ENCODE measurements at regions not wholly inside any gene's neighbourhood (a gene's known extent, or its start where the extent isn't known, plus 50 kb on each side); places are given as distances from the start of the nearest gene placed in this dataset.

DNA sequence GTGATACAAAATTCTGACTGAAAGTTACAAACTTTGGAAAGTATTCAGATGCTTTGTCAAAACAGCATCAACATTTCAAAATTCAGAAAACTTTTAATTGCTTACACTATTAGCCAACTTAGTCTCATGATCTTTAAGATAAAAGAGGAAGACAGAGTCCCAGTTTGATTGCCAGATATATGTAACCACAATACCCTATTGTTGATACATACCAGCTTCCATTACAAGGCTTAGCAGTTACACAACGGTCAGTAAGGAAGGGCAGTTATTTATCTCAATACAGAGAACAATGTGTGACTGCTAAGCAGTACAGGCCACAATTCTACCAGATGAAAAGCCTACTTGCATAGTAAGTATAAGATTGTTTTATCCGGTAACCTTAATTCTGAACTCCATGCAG lies 138.4 kb downstream of the SPANXN3 start:
- Histone ChIP-seq H3K4me3 (ENCODE audit: extremely low read depth in 1 of 4, insufficient read depth in 2 of 4, low read depth in 3 of 4, low read length in 4 of 4) (no peak overlapping the region), H3K23me2 (ENCODE audit: low read depth, low read length) (no peaks in the 10 kb centered on the region), H3K79me1 (ENCODE audit: low read depth, low read length) (no peaks in the 10 kb centered on the region), H2BK5ac (ENCODE audit: low read depth, low read length) (no peak overlapping the region), H3K9me3 (ENCODE audit: insufficient read depth in 2 of 2, low read depth in 1 of 2, low read length in 1 of 2) (no peaks in the 10 kb centered on the region), H3K79me2 (ENCODE audit: control insufficient read depth in 1 of 2, insufficient read depth in 2 of 2, low read length in 2 of 2) (no peaks in the 10 kb centered on the region), H3K56ac (replicated peaks; ENCODE audit: insufficient read length, low read depth, low read length) (no peak overlapping the region), H3K14ac (ENCODE audit: insufficient read length) (no peak overlapping the region), H3K18ac (ENCODE audit: extremely low read depth, low read length) (no peak overlapping the region), H3K9ac (replicated peaks in 1 of 4; ENCODE audit: extremely low read depth in 1 of 4, low read depth in 3 of 4, low read length in 3 of 4) (no peak overlapping the region), H2BK12ac (ENCODE audit: low read depth, low read length) (no peak overlapping the region), H2AFZ (ENCODE audit: low read length) (no peak overlapping the region), H2BK120ac (replicated peaks; ENCODE audit: low read depth, low read length) (no peak overlapping the region), H3K27ac (ENCODE audit: low read depth, low read length) (no peak overlapping the region), H4K20me1 (replicated peaks in 1 of 2; ENCODE audit: control insufficient read depth in 1 of 2, insufficient read depth in 2 of 2, low read length in 2 of 2) (no peaks in the 10 kb centered on the region), H3K23ac (ENCODE audit: insufficient read length) (no peak overlapping the region), H4K5ac (ENCODE audit: insufficient read length, low read depth, low read length) (no peak overlapping the region), H3K4ac (replicated peaks; ENCODE audit: insufficient read length, low read depth, low read length) (no peak overlapping the region), H3K27me3 (replicated peaks in 1 of 4; ENCODE audit: control insufficient read depth in 3 of 4, extremely low read depth in 1 of 4, insufficient read depth in 3 of 4, low read length in 3 of 4) (no peaks in the 10 kb centered on the region), H3K4me1 (replicated peaks in 1 of 4; ENCODE audit: control insufficient read depth in 3 of 4, insufficient read depth in 4 of 4, low read length in 3 of 4) (no peaks in the 10 kb centered on the region), H4K8ac (ENCODE audit: extremely low read depth, insufficient read depth, low read length) (no peak overlapping the region), H3K4me2 (ENCODE audit: insufficient read depth in 1 of 2, low read depth in 2 of 2, low read length in 2 of 2) (no peak overlapping the region), H3K36me3 (ENCODE audit: control insufficient read depth in 2 of 4, insufficient read depth in 4 of 4, low read length in 3 of 4) (no peaks in the 10 kb centered on the region), H4K91ac (replicated peaks; ENCODE audit: insufficient read length, low read length) (no peak overlapping the region), H2BK20ac (ENCODE audit: low read length) (no peak overlapping the region), H2AK5ac (ENCODE audit: low read depth, low read length) (no peak overlapping the region), H2BK15ac (ENCODE audit: low read length) (no peak overlapping the region)
- DNase-seq (ENCODE audit: low read depth in 1 of 2, low spot score in 2 of 2) (no peak), FAIRE-seq (peak; percentile 45)
- POLR2A ChIA-PET (ENCODE audit: partially characterized antibody): no interaction called here
- TF ChIP-seq CEBPB (IDR thresholded peaks at IDR 0.05; ENCODE audit: low read depth, low read length) (no peak), KDM4A (IDR thresholded peaks at IDR 0.05; ENCODE audit: low read depth, low read length, severe bottlenecking) (no peak), SAP30 (IDR thresholded peaks at IDR 0.05; ENCODE audit: insufficient read depth, insufficient replicate concordance, low read length) (no peak), RNF2 (IDR thresholded peaks at IDR 0.05; ENCODE audit: borderline replicate concordance, low read depth, low read length, missing control alignments, poor library complexity, severe bottlenecking) (no peak), SP1 (IDR thresholded peaks at IDR 0.05; ENCODE audit: low read depth, low read length) (no peak), NANOG (IDR thresholded peaks at IDR 0.05; ENCODE audit: insufficient read depth, low read depth, low read length, poor library complexity, severe bottlenecking) (no peak), JUND (IDR thresholded peaks at IDR 0.05; ENCODE audit: low read length) (no peak), POLR2AphosphoS5 (IDR thresholded peaks at IDR 0.05; ENCODE audit: low read depth, low read length) (no peak), RBBP5 (IDR thresholded peaks at IDR 0.05; ENCODE audit: borderline replicate concordance, low read depth, low read length) (no peak)
- 90% methylated on average over 2 of the region's 2 CpGs; no CpG with 5 or more reads in 1 of the 2 experiments for WGBS, 2 experiments (ENCODE audit: extremely low coverage in 1 of 2, insufficient coverage in 1 of 2, insufficient read length in 1 of 2, insufficient replicate concordance in 2 of 2, low coverage in 1 of 2, low lambda C conversion rate in 2 of 2, missing lambda C conversion rate in 1 of 2)
- CTCF ChIA-PET (ENCODE audit: partially characterized antibody): no interaction called here

Measured in H1 (cell line).